HCT116 (cell line): ENCODE measurements at regions not wholly inside any gene's neighbourhood (a gene's known extent, or its start where the extent isn't known, plus 50 kb on each side); places are given as distances from the start of the nearest gene placed in this dataset.

ENCODE experiments used
- ATAC-seq: fragments of 200-7000 bp; cut with Tn5 transposase; 2 replicates; pipeline ENCODE4 v1.9.1; 2020; ENCODE audit warnings: mild to moderate bottlenecking, moderate library complexity
- BruUV-seq: library from RNA; stranded (reverse); fragments of 400-500 nt; replicated peaks from 2 replicates; lab custom pipeline; 2021; lab: Mats Ljungman, UMichigan
- CTCF ChIA-PET: fragments of 300-600 bp; sonication (Branson Sonifier 250); formaldehyde crosslinking; loops from one replicate; lab custom pipeline; 2021; ENCODE audit warnings: antibody characterized with exemption; lab: Charles Lee
- POLR2A ChIA-PET: fragments of 300-600, 350-600 bp; sonication (Branson Sonifier 250); formaldehyde crosslinking; loops from one replicate; lab custom pipeline; 2021; ENCODE audit warnings: antibody characterized with exemption; lab: Charles Lee
- RAD21 ChIA-PET, 2 experiments: fragments of 300-600 bp; sonication (Branson Sonifier 250); formaldehyde crosslinking; loops; one replicate each; lab custom pipeline; 2023; ENCODE audit warnings: low total read pairs in 2 of 2; ENCODE audit not compliant: uncharacterized antibody in 2 of 2, unreplicated experiment in 2 of 2, low non-redundant PET in 1 of 2; lab: Charles Lee
- DNase-seq: peaks from one replicate; pipeline ENCODE4 v3.0.0-alpha.2; 2010; ENCODE audit warnings: low read depth, low spot score
- H2AFZ ChIP-seq: fragments of 200-600 bp; shearing (Covaris generic), sonication (generic); 2 replicates; pipeline ENCODE4 v1.6.1; 2017; ENCODE audit warnings: low read depth, mixed run types, mixed read lengths, antibody characterized with exemption, low read length; ENCODE audit not compliant: poor library complexity, severe bottlenecking
- H3K27ac ChIP-seq: 2 replicates; pipeline ENCODE4 v1.5.1; 2012; ENCODE audit warnings: low read depth, low read length
- H3K27me3 ChIP-seq: fragments of 200-600 bp; sonication (generic); 2 replicates; pipeline ENCODE4 v1.6.1; 2016; ENCODE audit warnings: mixed run types, low read length, mixed read lengths; ENCODE audit not compliant: insufficient read depth
- H3K36me3 ChIP-seq, 2 experiments: fragments of 200-500 bp in 1 of 2; fragments of 200-600 bp in 1 of 2; sonication (Bioruptor generic) in 1 of 2; sonication (generic) in 1 of 2; 2 replicates each; pipeline versions ENCODE4 v1.5.1 to v1.6.1; 2014 to 2016; ENCODE audit warnings: low read length in 2 of 2, inconsistent platforms in 1 of 2, mixed read lengths in 1 of 2, mixed run types in 1 of 2; ENCODE audit not compliant: insufficient read depth in 2 of 2, control insufficient read depth in 1 of 2
- H3K4me1 ChIP-seq, 2 experiments: fragments of 200-600 bp in 1 of 2; sonication (generic) in 1 of 2; 2 replicates each; pipeline versions ENCODE4 v1.5.1 to v1.6.1; 2012 to 2017; ENCODE audit warnings: low read length in 2 of 2, inconsistent platforms in 1 of 2, mild to moderate bottlenecking in 1 of 2, mixed read lengths in 1 of 2, mixed run types in 1 of 2, moderate library complexity in 1 of 2; ENCODE audit not compliant: insufficient read depth in 2 of 2, control insufficient read depth in 1 of 2
- H3K4me2 ChIP-seq: fragments of 200-600 bp; sonication (generic); 2 replicates; pipeline ENCODE4 v1.6.1; 2017; ENCODE audit warnings: mixed run types, low read length, mixed read lengths
- H3K4me3 ChIP-seq, 2 experiments: fragments of 200-600 bp in 1 of 2; sonication (generic) in 1 of 2; replicated peaks in 1 of 2; 2 replicates each; pipeline ENCODE4 v1.5.1; 2011 to 2016; ENCODE audit warnings: low read length in 2 of 2, control low read depth in 1 of 2, low read depth in 1 of 2, mild to moderate bottlenecking in 1 of 2, mixed read lengths in 1 of 2, mixed run types in 1 of 2
- H3K79me2 ChIP-seq: fragments of 200-600 bp; sonication (generic); 2 replicates; pipeline ENCODE4 v1.6.1; 2017; ENCODE audit warnings: mild to moderate bottlenecking, mixed run types, low read length, moderate library complexity, mixed read lengths; ENCODE audit not compliant: insufficient read depth
- H3K9ac ChIP-seq: fragments of 200-600 bp; sonication (generic); 2 replicates; pipeline ENCODE4 v1.6.1; 2016; ENCODE audit warnings: low read length, mixed read lengths
- H3K9me2 ChIP-seq: fragments of 200-600 bp; sonication (generic), shearing (Covaris generic); 2 replicates; pipeline ENCODE4 v1.6.1; 2017; ENCODE audit warnings: mixed run types, mild to moderate bottlenecking, moderate library complexity; ENCODE audit not compliant: insufficient read depth
- H3K9me3 ChIP-seq, 2 experiments: fragments of 200-500 bp in 1 of 2; fragments of 200-600 bp in 1 of 2; sonication (Bioruptor generic) in 1 of 2; sonication (generic) in 1 of 2; 2 replicates each; pipeline ENCODE4 v1.6.1; 2014 to 2017; ENCODE audit warnings: low read length in 2 of 2, mixed read lengths in 2 of 2, inconsistent platforms in 1 of 2, low read depth in 1 of 2, mild to moderate bottlenecking in 1 of 2, mixed run types in 1 of 2, moderate library complexity in 1 of 2; ENCODE audit not compliant: control insufficient read depth in 1 of 2, insufficient read depth in 1 of 2
- H4K20me1 ChIP-seq: fragments of 200-600 bp; sonication (generic), shearing (Covaris generic); 2 replicates; pipeline ENCODE4 v1.6.1; 2017; ENCODE audit warnings: mixed run types, mild to moderate bottlenecking, moderate library complexity; ENCODE audit not compliant: insufficient read depth
- JUND ChIP-seq: IDR thresholded peaks from 2 replicates; pipeline ENCODE4 v1.6.1; 2012
- RAD21 ChIP-seq: IDR thresholded peaks from 2 replicates; pipeline ENCODE4 v1.6.1; 2012; ENCODE audit warnings: low read depth, mild to moderate bottlenecking
- SIN3A ChIP-seq: IDR thresholded peaks from 2 replicates; pipeline ENCODE4 v1.6.1; 2012; ENCODE audit warnings: low read depth
- SP1 ChIP-seq: IDR thresholded peaks from 2 replicates; pipeline ENCODE4 v1.6.1; 2012; ENCODE audit warnings: low read depth
- SRF ChIP-seq: IDR thresholded peaks from 2 replicates; pipeline ENCODE4 v1.6.1; 2012; ENCODE audit warnings: low read depth
- ZNF274 ChIP-seq: fragments of 200-500 bp; sonication (Bioruptor generic); IDR thresholded peaks from 2 replicates; pipeline ENCODE4 v1.6.1; 2014; ENCODE audit warnings: mild to moderate bottlenecking, low read depth, low read length, inconsistent platforms
- intact Hi-C: fragments of 100-400 bp; cut with micrococcal nuclease; formaldehyde crosslinking; loops from 2 replicates; pipeline ENCODE4 v1.10.0; 2022

DNA sequence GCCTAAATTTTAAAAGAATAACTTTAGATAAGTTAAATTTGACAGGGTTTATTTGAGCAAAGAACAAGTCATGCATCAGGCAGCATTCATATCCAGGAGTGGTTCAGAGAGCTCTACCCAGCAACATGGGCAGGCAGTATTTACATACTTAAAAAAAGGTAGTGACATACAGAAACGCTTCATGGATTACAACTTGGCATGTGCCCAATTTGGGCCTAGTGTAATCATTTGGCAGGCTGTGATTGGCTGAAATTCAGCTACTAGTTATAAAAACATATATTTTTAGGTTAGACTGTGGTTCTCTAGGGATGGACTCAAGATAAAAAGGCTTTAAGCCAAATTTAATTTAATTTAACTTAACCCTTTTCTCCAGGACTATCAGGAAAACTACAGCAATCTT lies 374.0 kb upstream of the ADAMTS16 start:
- Histone ChIP-seq H3K79me2 (no peaks in the 10 kb centered on the region), H3K9me3 (peaks cover 0 to 15% of the 10 kb centered on the region in 2 experiments; a peak in 2 of 4 replicates), H3K9ac (no peak overlapping the region), H4K20me1 (no peaks in the 10 kb centered on the region), H3K9me2 (no peaks in the 10 kb centered on the region), H3K36me3 (no peaks in the 10 kb centered on the region), H3K27me3 (no peaks in the 10 kb centered on the region), H3K4me3 (no peak overlapping the region), H3K4me2 (no peak overlapping the region), H2AFZ (no peak overlapping the region), H3K27ac (no peak overlapping the region), H3K4me1 (no peaks in the 10 kb centered on the region)
- intact Hi-C loops, result no loop called here
- ChIA-PET POLR2A (no interaction called here), RAD21 (no interaction called here), CTCF (no interaction called here)
- BruUV-seq, result no TSS peak
- TF ChIP-seq ZNF274, result no peak
- no peak for TF ChIP-seq SIN3A
- TF ChIP-seq SP1, result no peak
- no peak for TF ChIP-seq RAD21
- TF ChIP-seq SRF, result no peak
- no peak for DNase-seq
- no peak for ATAC-seq

GRCh38 chr5:4772591-4772990 lies 367.5 kb upstream of the ADAMTS16 start:
- no peaks in the 10 kb centered on the region for H4K20me1 ChIP-seq
- intact Hi-C loops, result no loop called here
- H2AFZ ChIP-seq, result no peak overlapping the region
- H3K4me2 ChIP-seq, result no peak overlapping the region
- no peak overlapping the region for H3K9ac ChIP-seq
- no peaks in the 10 kb centered on the region for H3K79me2 ChIP-seq
- DNase-seq, result no peak
- ChIA-PET POLR2A (no interaction called here), RAD21 (no interaction called here), CTCF (no interaction called here)
- no peaks in the 10 kb centered on the region for H3K36me3 ChIP-seq
- no peaks in the 10 kb centered on the region for H3K4me1 ChIP-seq
- H3K27ac ChIP-seq, result no peak overlapping the region
- H3K9me3 ChIP-seq, result peaks cover 10 to 22% of the 10 kb centered on the region in 2 experiments; a peak in 2 of 4 replicates
- H3K4me3 ChIP-seq, result no peak overlapping the region
- H3K27me3 ChIP-seq, result no peaks in the 10 kb centered on the region
- no peak for ATAC-seq
- TF ChIP-seq JUND, result no peak
- no TSS peak for BruUV-seq
- H3K9me2 ChIP-seq, result no peaks in the 10 kb centered on the region
